ENCODE measurements at regions not wholly inside any gene's neighbourhood (a gene's known extent, or its start where the extent isn't known, plus 50 kb on each side); places are given as distances from the start of the nearest gene placed in this dataset.

- Histone ChIP-seq H3K18ac (ENCODE audit: low read length) (no peak overlapping the region), H3K36me3 (replicated peaks in 1 of 2; ENCODE audit: control insufficient read depth in 2 of 2, insufficient read depth in 2 of 2, low read length in 2 of 2) (no peaks in the 10 kb centered on the region), H2BK12ac (ENCODE audit: low read length) (no peak overlapping the region), H3K23ac (ENCODE audit: low read depth, low read length, poor library complexity) (no peak overlapping the region), H2BK15ac (ENCODE audit: low read length) (no peak overlapping the region), H3K27ac (replicated peaks; ENCODE audit: low read length) (no peak overlapping the region), H3K4ac (ENCODE audit: low read length) (no peak overlapping the region), H3K27me3 (ENCODE audit: control insufficient read depth in 3 of 3, insufficient read depth in 3 of 3, low read depth in 1 of 3, low read length in 3 of 3) (no peaks in the 10 kb centered on the region), H3K9me3 (replicated peaks in 1 of 2; ENCODE audit: control insufficient read depth in 2 of 2, insufficient read depth in 1 of 2, low read depth in 1 of 2, low read length in 2 of 2) (no peaks in the 10 kb centered on the region), H3K4me2 (ENCODE audit: insufficient read depth, low read length, poor library complexity, severe bottlenecking) (no peak overlapping the region), H3K14ac (ENCODE audit: low read length) (no peak overlapping the region), H3K4me3 (ENCODE audit: low read length in 2 of 2) (no peak overlapping the region), H2AK5ac (ENCODE audit: low read depth, low read length) (no peak overlapping the region), H4K91ac (ENCODE audit: low read depth, low read length, poor library complexity) (no peak overlapping the region), H2BK120ac (ENCODE audit: low read depth, low read length) (no peak overlapping the region), H2BK5ac (ENCODE audit: low read length) (no peak overlapping the region), H3K4me1 (ENCODE audit: control insufficient read depth in 2 of 2, insufficient read depth in 1 of 2, low read depth in 1 of 2, low read length in 2 of 2) (no peaks in the 10 kb centered on the region), H4K8ac (ENCODE audit: low read depth, low read length) (no peak overlapping the region), H2AFZ (ENCODE audit: low read length) (no peak overlapping the region), H3K79me1 (ENCODE audit: low read depth, low read length) (no peaks in the 10 kb centered on the region), H3K9ac (ENCODE audit: low read depth, low read length, poor library complexity) (no peak overlapping the region)
- DNase-seq (ENCODE audit: low spot score) = no peak
These were observed 116.5 kb downstream of the SPRY2 start for GRCh38 chr13:80224468-80224867.

DNA sequence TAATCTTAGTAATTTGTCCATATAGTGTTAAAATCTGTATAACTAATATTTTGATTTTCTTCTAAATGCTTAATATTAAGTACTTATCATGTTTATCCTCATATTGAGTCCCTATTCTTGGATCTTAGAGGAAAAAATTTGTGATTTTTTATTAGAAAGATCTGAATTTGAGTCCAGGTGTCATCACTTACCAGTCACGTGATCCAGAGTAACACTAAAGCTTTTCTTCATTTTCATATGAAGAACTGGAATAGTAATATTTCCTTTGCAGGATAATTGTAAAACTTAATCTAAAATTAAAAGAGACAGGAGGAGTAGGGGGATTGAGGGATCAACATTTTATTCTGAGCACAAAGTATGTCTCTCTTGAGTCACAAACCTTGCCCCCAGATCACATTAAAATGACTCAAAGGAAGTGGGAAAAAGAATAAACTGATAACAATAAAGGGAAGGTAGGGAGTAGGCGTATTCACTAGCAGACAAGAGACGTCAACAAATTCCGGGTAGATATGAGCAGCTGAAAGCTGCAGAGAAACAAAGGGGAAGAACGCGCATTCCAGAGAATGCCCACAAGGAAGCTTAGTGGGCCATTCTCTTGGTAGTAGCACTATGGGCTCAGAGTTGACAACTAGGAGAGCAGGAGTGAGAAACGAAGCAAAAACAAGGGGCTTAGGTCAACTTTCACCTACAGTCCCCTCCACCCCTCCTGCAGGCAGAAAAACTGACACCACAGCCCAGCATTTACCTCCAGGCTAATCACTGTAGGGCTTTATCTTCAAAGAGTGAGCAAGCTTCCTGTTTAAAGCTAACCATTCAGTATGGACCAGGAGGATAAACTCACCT, 123.1 kb downstream of the SPRY2 start:
- WGBS, 2 donors (ENCODE audit: extremely low coverage in 2 of 2, insufficient read length in 2 of 2, insufficient replicate concordance in 1 of 2) = no CpG with 5 or more reads among the region's 7 CpGs
- Histone ChIP-seq H3K4ac (ENCODE audit: low read length) (no peak overlapping the region), H4K8ac (ENCODE audit: low read depth, low read length) (no peak overlapping the region)

GRCh38 chr13:80215368-80215767, 125.6 kb downstream of the SPRY2 start:
- Histone ChIP-seq H3K27ac (replicated peaks; ENCODE audit: low read length) (no peak overlapping the region), H3K36me3 (replicated peaks in 1 of 2; ENCODE audit: control insufficient read depth in 2 of 2, insufficient read depth in 2 of 2, low read length in 2 of 2) (no peaks in the 10 kb centered on the region), H3K4me2 (ENCODE audit: insufficient read depth, low read length, poor library complexity, severe bottlenecking) (no peak overlapping the region), H3K4me3 (ENCODE audit: low read length in 2 of 2) (no peak overlapping the region), H2BK5ac (ENCODE audit: low read length) (no peak overlapping the region), H3K14ac (ENCODE audit: low read length) (no peak overlapping the region), H3K18ac (ENCODE audit: low read length) (no peak overlapping the region), H2AK5ac (ENCODE audit: low read depth, low read length) (no peak overlapping the region), H4K8ac (ENCODE audit: low read depth, low read length) (no peak overlapping the region), H2BK12ac (ENCODE audit: low read length) (no peak overlapping the region), H2BK15ac (ENCODE audit: low read length) (no peak overlapping the region), H3K9ac (ENCODE audit: low read depth, low read length, poor library complexity) (no peak overlapping the region), H3K4me1 (ENCODE audit: control insufficient read depth in 2 of 2, insufficient read depth in 1 of 2, low read depth in 1 of 2, low read length in 2 of 2) (peaks cover 4 to 5% of the 10 kb centered on the region in 2 donors), H3K23ac (ENCODE audit: low read depth, low read length, poor library complexity) (no peak overlapping the region), H2BK120ac (ENCODE audit: low read depth, low read length) (no peak overlapping the region), H3K27me3 (ENCODE audit: control insufficient read depth in 3 of 3, insufficient read depth in 3 of 3, low read depth in 1 of 3, low read length in 3 of 3) (no peaks in the 10 kb centered on the region), H3K9me3 (replicated peaks in 1 of 2; ENCODE audit: control insufficient read depth in 2 of 2, insufficient read depth in 1 of 2, low read depth in 1 of 2, low read length in 2 of 2) (peaks cover 0 to 3% of the 10 kb centered on the region in 2 donors), H4K91ac (ENCODE audit: low read depth, low read length, poor library complexity) (no peak overlapping the region), H3K79me1 (ENCODE audit: low read depth, low read length) (no peaks in the 10 kb centered on the region), H2AFZ (ENCODE audit: low read length) (no peak overlapping the region), H3K4ac (ENCODE audit: low read length) (no peak overlapping the region)
- WGBS, 2 donors (ENCODE audit: extremely low coverage in 2 of 2, insufficient read length in 2 of 2, insufficient replicate concordance in 1 of 2) = no CpG with 5 or more reads among the region's 3 CpGs
- no peak for DNase-seq (ENCODE audit: low spot score)

More for the DNA sequence above, 123.1 kb downstream of the SPRY2 start:
- no peaks in the 10 kb centered on the region for H3K36me3 ChIP-seq (replicated peaks in 1 of 2; ENCODE audit: control insufficient read depth in 2 of 2, insufficient read depth in 2 of 2, low read length in 2 of 2)
- peak overlapping the region; percentile 81 for H3K27ac ChIP-seq (replicated peaks; ENCODE audit: low read length)
- no peak overlapping the region for H3K4me3 ChIP-seq (ENCODE audit: low read length in 2 of 2)
- H3K4me2 ChIP-seq (ENCODE audit: insufficient read depth, low read length, poor library complexity, severe bottlenecking) = no peak overlapping the region
- H2BK5ac ChIP-seq (ENCODE audit: low read length) = no peak overlapping the region
- peaks cover 4 to 5% of the 10 kb centered on the region in 2 donors for H3K4me1 ChIP-seq (ENCODE audit: control insufficient read depth in 2 of 2, insufficient read depth in 1 of 2, low read depth in 1 of 2, low read length in 2 of 2)
- H2BK12ac ChIP-seq (ENCODE audit: low read length) = no peak overlapping the region
- H3K79me1 ChIP-seq (ENCODE audit: low read depth, low read length) = no peaks in the 10 kb centered on the region
- H3K14ac ChIP-seq (ENCODE audit: low read length) = no peak overlapping the region
- H3K18ac ChIP-seq (ENCODE audit: low read length) = peak overlapping the region; percentile 60
- H3K23ac ChIP-seq (ENCODE audit: low read depth, low read length, poor library complexity) = no peak overlapping the region
- no peak overlapping the region for H2AK5ac ChIP-seq (ENCODE audit: low read depth, low read length)
- no peak overlapping the region for H3K9ac ChIP-seq (ENCODE audit: low read depth, low read length, poor library complexity)
- H3K27me3 ChIP-seq (ENCODE audit: control insufficient read depth in 3 of 3, insufficient read depth in 3 of 3, low read depth in 1 of 3, low read length in 3 of 3) = no peaks in the 10 kb centered on the region
- H4K91ac ChIP-seq (ENCODE audit: low read depth, low read length, poor library complexity) = no peak overlapping the region
- no peak overlapping the region for H2BK15ac ChIP-seq (ENCODE audit: low read length)
- H2AFZ ChIP-seq (ENCODE audit: low read length) = peak overlapping the region; percentile 81
- H3K9me3 ChIP-seq (replicated peaks in 1 of 2; ENCODE audit: control insufficient read depth in 2 of 2, insufficient read depth in 1 of 2, low read depth in 1 of 2, low read length in 2 of 2) = peaks cover 0 to 3% of the 10 kb centered on the region in 2 donors
- peak; percentile 37 for DNase-seq (ENCODE audit: low spot score)
- no peak overlapping the region for H2BK120ac ChIP-seq (ENCODE audit: low read depth, low read length)

DNA sequence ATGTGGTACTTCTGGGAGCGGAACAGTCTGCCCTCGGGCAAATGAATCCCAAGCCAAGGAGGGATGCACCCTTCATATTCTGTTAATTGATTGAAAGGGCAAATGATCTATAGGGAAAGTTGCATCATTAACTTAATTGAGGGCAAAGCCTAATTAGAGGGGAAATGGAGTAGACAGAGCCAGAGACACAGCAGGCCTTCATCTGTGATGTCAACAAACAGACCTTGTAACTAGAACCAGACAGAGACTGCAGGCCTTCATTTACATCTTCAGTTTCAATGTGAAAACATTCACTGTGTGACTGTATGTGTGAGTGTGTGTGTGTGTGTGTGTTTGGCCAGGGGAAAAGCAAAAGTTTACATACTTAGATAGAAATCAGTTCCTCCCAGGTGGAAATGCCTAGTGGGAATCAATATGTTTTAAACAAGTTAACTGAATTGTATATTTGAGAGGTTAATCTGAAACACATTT, 126.4 kb downstream of the SPRY2 start:
- Histone ChIP-seq H2AFZ (ENCODE audit: low read length) (peak overlapping the region; percentile 48), H3K4me2 (ENCODE audit: insufficient read depth, low read length, poor library complexity, severe bottlenecking) (no peak overlapping the region), H3K79me1 (ENCODE audit: low read depth, low read length) (no peaks in the 10 kb centered on the region), H2BK12ac (ENCODE audit: low read length) (no peak overlapping the region), H3K9me3 (replicated peaks in 1 of 2; ENCODE audit: control insufficient read depth in 2 of 2, insufficient read depth in 1 of 2, low read depth in 1 of 2, low read length in 2 of 2) (peaks cover 0 to 3% of the 10 kb centered on the region in 2 donors), H4K91ac (ENCODE audit: low read depth, low read length, poor library complexity) (no peak overlapping the region), H2BK5ac (ENCODE audit: low read length) (no peak overlapping the region), H3K23ac (ENCODE audit: low read depth, low read length, poor library complexity) (no peak overlapping the region), H3K27me3 (ENCODE audit: control insufficient read depth in 3 of 3, insufficient read depth in 3 of 3, low read depth in 1 of 3, low read length in 3 of 3) (no peaks in the 10 kb centered on the region), H3K36me3 (replicated peaks in 1 of 2; ENCODE audit: control insufficient read depth in 2 of 2, insufficient read depth in 2 of 2, low read length in 2 of 2) (no peaks in the 10 kb centered on the region), H2AK5ac (ENCODE audit: low read depth, low read length) (no peak overlapping the region), H3K4ac (ENCODE audit: low read length) (no peak overlapping the region), H3K18ac (ENCODE audit: low read length) (no peak overlapping the region), H3K4me3 (ENCODE audit: low read length in 2 of 2) (no peak overlapping the region), H4K8ac (ENCODE audit: low read depth, low read length) (no peak overlapping the region), H3K27ac (replicated peaks; ENCODE audit: low read length) (no peak overlapping the region), H3K9ac (ENCODE audit: low read depth, low read length, poor library complexity) (no peak overlapping the region), H2BK120ac (ENCODE audit: low read depth, low read length) (no peak overlapping the region), H3K4me1 (ENCODE audit: control insufficient read depth in 2 of 2, insufficient read depth in 1 of 2, low read depth in 1 of 2, low read length in 2 of 2) (peaks cover 4 to 5% of the 10 kb centered on the region in 2 donors), H3K14ac (ENCODE audit: low read length) (no peak overlapping the region), H2BK15ac (ENCODE audit: low read length) (no peak overlapping the region)
- WGBS, 2 donors (ENCODE audit: extremely low coverage in 2 of 2, insufficient read length in 2 of 2, insufficient replicate concordance in 1 of 2) = no CpG with 5 or more reads among the region's 2 CpGs
- no peak for DNase-seq (ENCODE audit: low spot score)

All from neuronal stem cell (in vitro differentiated cells).